ENCODE measurements at regions not wholly inside any gene's neighbourhood (a gene's known extent, or its start where the extent isn't known, plus 50 kb on each side); places are given as distances from the start of the nearest gene placed in this dataset.

DNA sequence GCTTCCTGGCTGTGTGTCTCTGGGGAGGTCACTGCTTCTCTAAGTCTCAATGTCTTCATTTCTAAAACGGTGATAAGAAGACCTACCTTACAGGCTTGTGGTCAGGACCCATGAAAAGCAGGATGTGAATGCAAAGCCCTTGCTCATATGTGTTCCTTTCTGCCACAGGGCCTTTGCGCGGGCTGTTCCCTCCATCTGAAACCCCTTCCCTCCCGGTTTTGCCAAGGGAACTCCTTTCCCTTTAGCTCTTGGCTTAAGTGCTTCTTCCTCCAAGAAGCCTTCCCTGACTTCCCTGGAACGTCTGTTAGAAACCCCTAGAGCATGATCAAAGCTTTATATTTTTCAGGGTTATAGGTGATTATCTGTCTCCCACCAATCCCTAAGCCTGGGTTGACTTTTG lies 147.2 kb upstream of the PTPN1 start:
- no peak overlapping the region for H3K4me3 ChIP-seq
- DNase-seq: no peak
- intact Hi-C loops (cut with DNase I; ENCODE audit: low total_unique reads): loop anchor here (5.0 kb wide), 1 partner anchor 586 kb away; no protein-coding TSS in a partner anchor

DNA sequence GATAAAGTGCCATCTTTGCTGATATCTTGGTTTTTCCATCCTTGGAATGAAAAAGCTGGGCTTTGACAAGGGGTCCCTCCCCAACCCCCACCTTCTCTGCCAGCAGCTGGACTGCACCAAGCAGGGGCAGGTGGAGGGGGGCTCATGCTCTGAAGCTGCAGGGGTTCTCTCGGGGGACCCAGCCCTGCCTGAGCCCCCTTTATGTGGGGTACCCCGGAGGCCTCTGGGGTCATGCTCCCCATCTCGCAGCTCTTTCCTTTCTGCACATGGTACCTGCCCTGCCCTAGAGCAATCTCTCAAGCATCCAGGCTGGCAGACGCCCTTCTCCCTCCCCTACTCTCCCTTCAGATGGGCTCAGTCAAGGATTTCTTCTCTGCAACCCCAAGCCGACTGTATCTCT lies 146.7 kb upstream of the PTPN1 start:
- Histone ChIP-seq H3K4me3 (no peak overlapping the region), H3K27ac (no peak overlapping the region), H3K4me1 (peaks cover 0 to 44% (median 23%) of the 10 kb centered on the region in 4 donors), H3K27me3 (no peaks in the 10 kb centered on the region), H3K36me3 (no peaks in the 10 kb centered on the region), H3K9me3 (no peaks in the 10 kb centered on the region)
- intact Hi-C loops (cut with DNase I; ENCODE audit: low total_unique reads): loop anchor here (5.0 kb wide), 1 partner anchor 586 kb away; no protein-coding TSS in a partner anchor
- in situ Hi-C loops (cut with MboI; ENCODE audit: low pct_ligation_motif_present in 1 of 4, low pct_unique_long_range_greater_than_20kb in 1 of 4, low sequenced_read_pairs in 3 of 4): no loop called here
- no peak for DNase-seq
- TF ChIP-seq EP300 (IDR thresholded peaks at IDR 0.05; ENCODE audit: low read depth): no peak
- TF ChIP-seq, protein P1, sequence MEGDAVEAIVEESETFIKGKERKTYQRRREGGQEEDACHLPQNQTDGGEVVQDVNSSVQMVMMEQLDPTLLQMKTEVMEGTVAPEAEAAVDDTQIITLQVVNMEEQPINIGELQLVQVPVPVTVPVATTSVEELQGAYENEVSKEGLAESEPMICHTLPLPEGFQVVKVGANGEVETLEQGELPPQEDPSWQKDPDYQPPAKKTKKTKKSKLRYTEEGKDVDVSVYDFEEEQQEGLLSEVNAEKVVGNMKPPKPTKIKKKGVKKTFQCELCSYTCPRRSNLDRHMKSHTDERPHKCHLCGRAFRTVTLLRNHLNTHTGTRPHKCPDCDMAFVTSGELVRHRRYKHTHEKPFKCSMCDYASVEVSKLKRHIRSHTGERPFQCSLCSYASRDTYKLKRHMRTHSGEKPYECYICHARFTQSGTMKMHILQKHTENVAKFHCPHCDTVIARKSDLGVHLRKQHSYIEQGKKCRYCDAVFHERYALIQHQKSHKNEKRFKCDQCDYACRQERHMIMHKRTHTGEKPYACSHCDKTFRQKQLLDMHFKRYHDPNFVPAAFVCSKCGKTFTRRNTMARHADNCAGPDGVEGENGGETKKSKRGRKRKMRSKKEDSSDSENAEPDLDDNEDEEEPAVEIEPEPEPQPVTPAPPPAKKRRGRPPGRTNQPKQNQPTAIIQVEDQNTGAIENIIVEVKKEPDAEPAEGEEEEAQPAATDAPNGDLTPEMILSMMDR (IDR thresholded peaks at IDR 0.05): no peak
- no peak for TF ChIP-seq POLR2A (IDR thresholded peaks at IDR 0.05)
- TF ChIP-seq POLR2AphosphoS5 (IDR thresholded peaks at IDR 0.05): no peak
- 87% methylated on average over 5 of the region's 5 CpGs; no CpG with 5 or more reads in 1 of the 2 donors for WGBS, 2 donors (ENCODE audit: low coverage in 1 of 2)

More for the DNA sequence above, 147.2 kb upstream of the PTPN1 start:
- Histone ChIP-seq H3K27ac (no peak overlapping the region), H3K27me3 (no peaks in the 10 kb centered on the region), H3K9me3 (no peaks in the 10 kb centered on the region), H3K4me1 (peaks cover 0 to 39% (median 20%) of the 10 kb centered on the region in 4 donors), H3K36me3 (no peaks in the 10 kb centered on the region)
- TF ChIP-seq, protein P1 (IDR thresholded peaks at IDR 0.05): no peak
- no peak for TF ChIP-seq POLR2A (IDR thresholded peaks at IDR 0.05)
- no peak for TF ChIP-seq POLR2AphosphoS5 (IDR thresholded peaks at IDR 0.05)
- TF ChIP-seq EP300 (IDR thresholded peaks at IDR 0.05; ENCODE audit: low read depth): no peak
- in situ Hi-C loops (cut with MboI; ENCODE audit: low pct_ligation_motif_present in 1 of 4, low pct_unique_long_range_greater_than_20kb in 1 of 4, low sequenced_read_pairs in 3 of 4): no loop called here
- WGBS, 2 donors (ENCODE audit: low coverage in 1 of 2): 53 to 62% methylated on average over 5 of the region's 5 CpGs

DNA sequence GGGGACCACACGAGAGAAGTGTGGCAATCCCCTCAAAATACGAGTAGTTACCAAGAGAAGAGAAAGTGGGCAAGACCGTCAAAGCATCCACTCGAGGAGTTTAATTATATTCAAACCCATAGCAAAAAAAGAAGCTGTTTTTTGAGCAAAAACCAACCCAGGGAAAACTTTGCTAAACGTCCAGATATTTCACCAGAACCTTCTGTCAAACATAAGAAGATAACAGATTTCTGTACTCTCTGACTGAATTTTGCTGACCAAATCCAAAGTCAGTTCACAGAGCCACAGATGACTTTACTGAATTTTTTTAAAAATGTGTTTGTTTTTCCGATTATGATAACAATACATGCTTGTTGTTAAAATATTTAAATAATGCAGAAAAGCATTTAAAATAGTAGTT lies 145.6 kb upstream of the PTPN1 start:
- in situ Hi-C loops (cut with MboI; ENCODE audit: low pct_ligation_motif_present in 1 of 4, low pct_unique_long_range_greater_than_20kb in 1 of 4, low sequenced_read_pairs in 3 of 4) (no loop called here), intact Hi-C loops (cut with DNase I; ENCODE audit: low total_unique reads) (loop anchor here (5.0 kb wide), 1 partner anchor 587 kb away; no protein-coding TSS in a partner anchor)
- 38 to 62% methylated on average over 6 of the region's 6 CpGs for WGBS, 2 donors (ENCODE audit: low coverage in 1 of 2)

DNA sequence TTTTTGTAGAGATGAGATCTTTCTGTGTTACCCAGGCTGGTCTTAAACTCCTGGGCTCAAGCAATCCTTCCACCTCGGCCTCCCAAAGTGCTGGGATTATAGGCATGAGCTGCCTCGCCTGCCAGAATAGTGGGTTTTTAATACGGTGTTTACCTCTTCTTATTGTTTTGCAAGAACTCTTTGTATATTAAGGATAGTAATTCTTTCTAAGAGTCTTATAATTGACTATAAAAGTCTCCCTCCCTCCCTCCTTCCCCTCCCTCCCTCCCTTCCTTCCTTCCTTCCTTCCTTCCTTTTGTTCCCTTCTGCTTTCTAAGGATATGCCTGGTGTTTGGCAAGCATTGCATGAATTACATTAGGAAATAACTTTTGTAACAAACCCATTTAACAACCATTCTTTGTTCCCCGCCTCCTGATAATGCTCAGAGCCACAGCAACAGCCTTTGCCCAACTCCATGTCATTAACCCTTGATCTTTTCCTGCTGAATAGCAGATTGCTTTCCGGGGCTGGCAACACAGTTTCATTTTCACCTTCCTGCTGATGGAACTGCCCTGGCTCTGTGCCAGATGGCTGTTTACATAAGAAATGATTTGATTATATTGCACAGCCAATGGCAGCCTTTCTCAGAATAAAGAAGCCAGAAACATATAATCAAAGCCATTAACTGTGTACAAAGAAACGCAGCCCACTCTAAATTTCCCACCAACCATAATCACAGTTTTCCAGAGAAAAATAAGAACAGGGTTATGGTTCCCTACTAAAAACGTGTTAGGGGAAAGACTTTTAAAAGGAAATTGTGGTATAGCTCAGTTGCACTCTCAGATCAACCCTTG lies 143.7 kb upstream of the PTPN1 start:
- H3K27me3 ChIP-seq: no peaks in the 10 kb centered on the region
- H3K27ac ChIP-seq: peak overlapping the region; percentile 51 to 75 (median 72)
- DNase-seq: peak; percentile 92
- intact Hi-C loops (cut with DNase I; ENCODE audit: low total_unique reads): no loop called here
- H3K4me1 ChIP-seq: peaks cover 6 to 39% (median 24%) of the 10 kb centered on the region in 4 donors
- in situ Hi-C loops (cut with MboI; ENCODE audit: low pct_ligation_motif_present in 1 of 4, low pct_unique_long_range_greater_than_20kb in 1 of 4, low sequenced_read_pairs in 3 of 4): no loop called here
- H3K9me3 ChIP-seq: no peaks in the 10 kb centered on the region
- WGBS, 2 donors (ENCODE audit: low coverage in 1 of 2): 14 to 24% methylated on average over 7 of the region's 7 CpGs
- TF ChIP-seq POLR2AphosphoS5 (IDR thresholded peaks at IDR 0.05): peak; percentile 12 to 71 (median 70)
- no peak for TF ChIP-seq POLR2A (IDR thresholded peaks at IDR 0.05)
- H3K36me3 ChIP-seq: no peaks in the 10 kb centered on the region
- H3K4me3 ChIP-seq: no peak overlapping the region

More for the DNA sequence above, 145.6 kb upstream of the PTPN1 start:
- H3K9me3 ChIP-seq: no peaks in the 10 kb centered on the region
- no peak overlapping the region for H3K4me3 ChIP-seq
- H3K27me3 ChIP-seq: no peaks in the 10 kb centered on the region
- no peak overlapping the region for H3K27ac ChIP-seq
- peaks cover 6 to 52% (median 31%) of the 10 kb centered on the region in 4 donors for H3K4me1 ChIP-seq
- no peak for DNase-seq
- H3K36me3 ChIP-seq: no peaks in the 10 kb centered on the region
- TF ChIP-seq, protein P1 (IDR thresholded peaks at IDR 0.05): no peak
- TF ChIP-seq POLR2AphosphoS5 (IDR thresholded peaks at IDR 0.05) (no peak), EP300 (IDR thresholded peaks at IDR 0.05; ENCODE audit: low read depth) (no peak), POLR2A (IDR thresholded peaks at IDR 0.05) (no peak)
